HepG2 (cell line): ENCODE measurements at regions not wholly inside any gene's neighbourhood (a gene's known extent, or its start where the extent isn't known, plus 50 kb on each side); places are given as distances from the start of the nearest gene placed in this dataset.
A peak's percentile ranks its signal among the peaks of the same experiment; 100 is the strongest.

Experiments
- CHD2 ChIP-seq: IDR thresholded peaks from 2 replicates; pipeline ENCODE4 v1.6.1; 2011; ENCODE audit warnings: low read depth, low read length, improper control_type of control experiment
- HDAC6 ChIP-seq: fragments of 200-600 bp; sonication (generic); IDR thresholded peaks from 2 replicates; pipeline ENCODE4 v1.7.0; 2017; ENCODE audit warnings: mild to moderate bottlenecking, antibody characterized with exemption, low read length, low read depth
- IKZF4 ChIP-seq: sonication (generic); formaldehyde crosslinking; IDR thresholded peaks from 2 replicates; pipeline ENCODE4 v1.5.1; 2020; ENCODE audit warnings: borderline replicate concordance, mild to moderate bottlenecking, low read depth, missing genetic modification reagents; ENCODE audit errors: not compliant biosample characterization
- KLF15 ChIP-seq: sonication (generic); formaldehyde crosslinking; IDR thresholded peaks from 2 replicates; pipeline ENCODE4 v1.8.1; 2023; ENCODE audit warnings: borderline replicate concordance, mild to moderate bottlenecking, inconsistent platforms, missing genetic modification reagents, mixed read lengths
- MAFK ChIP-seq, 2 experiments: IDR thresholded peaks in 1 of 2; conservative IDR thresholded peaks in 1 of 2; 2 replicates each; pipeline ENCODE4 v1.6.1; 2011; ENCODE audit warnings: improper control_type of control experiment in 2 of 2, low read length in 2 of 2
- MBNL3 ChIP-seq: fragments of 250-450 bp; sonication (Bioruptor Pico); conservative IDR thresholded peaks from 2 replicates; pipeline ENCODE4 v1.8.0; 2022; ENCODE audit warnings: mild to moderate bottlenecking, inconsistent platforms
- MNT ChIP-seq: fragments of 450-650 bp; IDR thresholded peaks from 2 replicates; pipeline ENCODE4 v1.6.1; 2016
- NR2F1 ChIP-seq, 2 experiments: fragments of 450-650 bp in 1 of 2; formaldehyde crosslinking in 1 of 2; IDR thresholded peaks; 2 replicates each; pipeline versions ENCODE4 v1.5.0 to v1.6.1; 2016 to 2020; ENCODE audit warnings: mild to moderate bottlenecking in 1 of 2, missing compliant biosample characterization in 1 of 2, missing genetic modification reagents in 1 of 2, moderate library complexity in 1 of 2
- SIN3A ChIP-seq: IDR thresholded peaks from 2 replicates; pipeline ENCODE4 v1.6.1; 2011; ENCODE audit warnings: low read depth, mild to moderate bottlenecking, control low read depth, low read length, borderline replicate concordance
- SNAPC5 ChIP-seq: sonication (generic); formaldehyde crosslinking; IDR thresholded peaks from 2 replicates; pipeline ENCODE4 v1.8.1; 2023; ENCODE audit warnings: mild to moderate bottlenecking, missing genetic modification reagents, borderline replicate concordance
- TCF7 ChIP-seq: sonication (generic); IDR thresholded peaks from 2 replicates; pipeline ENCODE4 v1.6.1; 2016; ENCODE audit warnings: antibody characterized with exemption, low read depth
- TEAD2 ChIP-seq: sonication (generic); formaldehyde crosslinking; IDR thresholded peaks from 2 replicates; pipeline ENCODE4 v1.9.0; 2021; ENCODE audit warnings: missing genetic modification reagents
- ZFP1 ChIP-seq: IDR thresholded peaks from 2 replicates; pipeline ENCODE4 v1.6.1; 2016
- ZNF225 ChIP-seq: sonication (generic); formaldehyde crosslinking; IDR thresholded peaks from 2 replicates; pipeline ENCODE4 v1.4.0; 2020; ENCODE audit warnings: mild to moderate bottlenecking, missing genetic modification reagents
- ZNF263 ChIP-seq: sonication (generic); formaldehyde crosslinking; IDR thresholded peaks from 2 replicates; pipeline ENCODE4 v1.4.0; 2020; ENCODE audit warnings: missing genetic modification reagents
- ZNF282 ChIP-seq: fragments of 450-650 bp; IDR thresholded peaks from 2 replicates; pipeline ENCODE4 v1.6.1; 2018; ENCODE audit not compliant: partially characterized antibody
- ZNF564 ChIP-seq: sonication (generic); formaldehyde crosslinking; IDR thresholded peaks from 2 replicates; pipeline ENCODE4 v1.8.1; 2023; ENCODE audit warnings: mild to moderate bottlenecking, missing genetic modification reagents
- TF ChIP-seq, protein P1 (sequence below): sonication (generic); formaldehyde crosslinking; IDR thresholded peaks from 2 replicates; pipeline ENCODE4 v1.4.0; 2020; ENCODE audit warnings: missing genetic modification reagents, borderline replicate concordance
- TF ChIP-seq, protein P2 (sequence below), 2 experiments: sonication (generic) in 1 of 2; formaldehyde crosslinking in 1 of 2; IDR thresholded peaks; 2 replicates each; pipeline versions ENCODE4 v1.5.1 to v1.6.1; 2011 to 2020; ENCODE audit warnings: borderline replicate concordance in 1 of 2, low read depth in 1 of 2, low read length in 1 of 2, mild to moderate bottlenecking in 1 of 2, missing genetic modification reagents in 1 of 2, moderate library complexity in 1 of 2
- TF ChIP-seq, protein P3 (sequence below): sonication (generic); formaldehyde crosslinking; IDR thresholded peaks from 2 replicates; pipeline ENCODE4 v1.4.0; 2020; ENCODE audit warnings: missing genetic modification reagents, mild to moderate bottlenecking, borderline replicate concordance

GRCh38 chr17:28258347-28258887 lies 60.6 kb upstream of the TMEM97 start (continued):
- TF ChIP-seq MAFK (conservative IDR thresholded peaks at IDR 0.05 in 1 of 2, IDR thresholded peaks at IDR 0.05 in 1 of 2; ENCODE audit: low read length in 2 of 2) (no peak), SIN3A (no peak), IKZF4 (CRISPR knock-in tag) (no peak), MNT (no peak), HDAC6 (no peak), SNAPC5 (CRISPR knock-in tag) (no peak), NR2F1 (CRISPR knock-in tag; IDR thresholded peaks at IDR 0.05) (0 out of 4 replicates have a peak, but pooled peaks of 1 of the 2 experiments have one; percentile 11), MBNL3 (CRISPR knock-in tag) (no peak), ZFP1 (CRISPR knock-in tag) (no peak), TEAD2 (no peak), ZNF225 (CRISPR knock-in tag) (no peak), CHD2 (no peak), ZNF282 (no peak), KLF15 (CRISPR knock-in tag) (no peak), ZNF564 (CRISPR knock-in tag) (no peak), TCF7 (no peak), ZNF263 (CRISPR knock-in tag) (no peak)
- TF ChIP-seq, protein P1, sequence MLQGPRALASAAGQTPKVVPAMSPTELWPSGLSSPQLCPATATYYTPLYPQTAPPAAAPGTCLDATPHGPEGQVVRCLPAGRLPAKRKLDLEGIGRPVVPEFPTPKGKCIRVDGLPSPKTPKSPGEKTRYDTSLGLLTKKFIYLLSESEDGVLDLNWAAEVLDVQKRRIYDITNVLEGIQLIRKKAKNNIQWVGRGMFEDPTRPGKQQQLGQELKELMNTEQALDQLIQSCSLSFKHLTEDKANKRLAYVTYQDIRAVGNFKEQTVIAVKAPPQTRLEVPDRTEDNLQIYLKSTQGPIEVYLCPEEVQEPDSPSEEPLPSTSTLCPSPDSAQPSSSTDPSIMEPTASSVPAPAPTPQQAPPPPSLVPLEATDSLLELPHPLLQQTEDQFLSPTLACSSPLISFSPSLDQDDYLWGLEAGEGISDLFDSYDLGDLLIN (CRISPR knock-in tag), result no peak
- TF ChIP-seq, protein P2, sequence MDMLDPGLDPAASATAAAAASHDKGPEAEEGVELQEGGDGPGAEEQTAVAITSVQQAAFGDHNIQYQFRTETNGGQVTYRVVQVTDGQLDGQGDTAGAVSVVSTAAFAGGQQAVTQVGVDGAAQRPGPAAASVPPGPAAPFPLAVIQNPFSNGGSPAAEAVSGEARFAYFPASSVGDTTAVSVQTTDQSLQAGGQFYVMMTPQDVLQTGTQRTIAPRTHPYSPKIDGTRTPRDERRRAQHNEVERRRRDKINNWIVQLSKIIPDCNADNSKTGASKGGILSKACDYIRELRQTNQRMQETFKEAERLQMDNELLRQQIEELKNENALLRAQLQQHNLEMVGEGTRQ (IDR thresholded peaks at IDR 0.05; ENCODE audit: low read depth, low read length), result no peak
- TF ChIP-seq, protein P2 (CRISPR knock-in tag; IDR thresholded peaks at IDR 0.05; ENCODE audit: borderline replicate concordance), result no peak
- TF ChIP-seq, protein P3, sequence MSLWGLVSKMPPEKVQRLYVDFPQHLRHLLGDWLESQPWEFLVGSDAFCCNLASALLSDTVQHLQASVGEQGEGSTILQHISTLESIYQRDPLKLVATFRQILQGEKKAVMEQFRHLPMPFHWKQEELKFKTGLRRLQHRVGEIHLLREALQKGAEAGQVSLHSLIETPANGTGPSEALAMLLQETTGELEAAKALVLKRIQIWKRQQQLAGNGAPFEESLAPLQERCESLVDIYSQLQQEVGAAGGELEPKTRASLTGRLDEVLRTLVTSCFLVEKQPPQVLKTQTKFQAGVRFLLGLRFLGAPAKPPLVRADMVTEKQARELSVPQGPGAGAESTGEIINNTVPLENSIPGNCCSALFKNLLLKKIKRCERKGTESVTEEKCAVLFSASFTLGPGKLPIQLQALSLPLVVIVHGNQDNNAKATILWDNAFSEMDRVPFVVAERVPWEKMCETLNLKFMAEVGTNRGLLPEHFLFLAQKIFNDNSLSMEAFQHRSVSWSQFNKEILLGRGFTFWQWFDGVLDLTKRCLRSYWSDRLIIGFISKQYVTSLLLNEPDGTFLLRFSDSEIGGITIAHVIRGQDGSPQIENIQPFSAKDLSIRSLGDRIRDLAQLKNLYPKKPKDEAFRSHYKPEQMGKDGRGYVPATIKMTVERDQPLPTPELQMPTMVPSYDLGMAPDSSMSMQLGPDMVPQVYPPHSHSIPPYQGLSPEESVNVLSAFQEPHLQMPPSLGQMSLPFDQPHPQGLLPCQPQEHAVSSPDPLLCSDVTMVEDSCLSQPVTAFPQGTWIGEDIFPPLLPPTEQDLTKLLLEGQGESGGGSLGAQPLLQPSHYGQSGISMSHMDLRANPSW (CRISPR knock-in tag), result no peak
